ENCODE measurements at regions not wholly inside any gene's neighbourhood (a gene's known extent, or its start where the extent isn't known, plus 50 kb on each side); places are given as distances from the start of the nearest gene placed in this dataset.

- Histone ChIP-seq H3K27ac (ENCODE audit: low read length) (peak overlapping the region; percentile 47), H3K9me3 (replicated peaks; ENCODE audit: control insufficient read depth, low read depth, low read length) (no peaks in the 10 kb centered on the region), H3K4me1 (ENCODE audit: control insufficient read depth, insufficient read depth, low read length) (peaks cover 34% of the 10 kb centered on the region), H3K27me3 (ENCODE audit: control insufficient read depth, insufficient read depth, low read length) (peaks cover 23% of the 10 kb centered on the region), H3K4me3 (ENCODE audit: low read length) (no peak overlapping the region), H3K36me3 (ENCODE audit: control insufficient read depth, insufficient read depth, low read length) (no peaks in the 10 kb centered on the region)
- DNase-seq, result no peak
- WGBS (ENCODE audit: insufficient coverage), result 82% methylated on average over 16 of the region's 16 CpGs
These were observed 100.9 kb downstream of the RIPK4 start for GRCh38 chr21:41665766-41666595.

- Histone ChIP-seq H3K36me3 (ENCODE audit: control insufficient read depth, insufficient read depth, low read length) (no peaks in the 10 kb centered on the region), H3K4me1 (ENCODE audit: control insufficient read depth, insufficient read depth, low read length) (peaks cover 39% of the 10 kb centered on the region), H3K27me3 (ENCODE audit: control insufficient read depth, insufficient read depth, low read length) (peaks cover 26% of the 10 kb centered on the region), H3K9me3 (replicated peaks; ENCODE audit: control insufficient read depth, low read depth, low read length) (no peaks in the 10 kb centered on the region), H3K4me3 (ENCODE audit: low read length) (no peak overlapping the region), H3K27ac (ENCODE audit: low read length) (peak overlapping the region; percentile 47)
- 46% methylated on average over 27 of the region's 32 CpGs for WGBS (ENCODE audit: insufficient coverage)
- peak; percentile 71 for DNase-seq
These were observed 101.7 kb downstream of the RIPK4 start for GRCh38 chr21:41664881-41665765.

GRCh38 chr21:41663805-41664788 is 102.8 kb downstream of the RIPK4 start:
- peaks cover 43% of the 10 kb centered on the region for H3K4me1 ChIP-seq (ENCODE audit: control insufficient read depth, insufficient read depth, low read length)
- no peaks in the 10 kb centered on the region for H3K9me3 ChIP-seq (replicated peaks; ENCODE audit: control insufficient read depth, low read depth, low read length)
- peaks cover 26% of the 10 kb centered on the region for H3K27me3 ChIP-seq (ENCODE audit: control insufficient read depth, insufficient read depth, low read length)
- WGBS (ENCODE audit: insufficient coverage), result 75% methylated on average over 15 of the region's 21 CpGs
- no peak for DNase-seq
- H3K36me3 ChIP-seq (ENCODE audit: control insufficient read depth, insufficient read depth, low read length), result no peaks in the 10 kb centered on the region
- no peak overlapping the region for H3K4me3 ChIP-seq (ENCODE audit: low read length)
- no peak overlapping the region for H3K27ac ChIP-seq (ENCODE audit: low read length)

- Histone ChIP-seq H3K9me3 (replicated peaks; ENCODE audit: control insufficient read depth, low read depth, low read length) (no peaks in the 10 kb centered on the region), H3K27ac (ENCODE audit: low read length) (no peak overlapping the region), H3K4me3 (ENCODE audit: low read length) (no peak overlapping the region), H3K36me3 (ENCODE audit: control insufficient read depth, insufficient read depth, low read length) (no peaks in the 10 kb centered on the region), H3K4me1 (ENCODE audit: control insufficient read depth, insufficient read depth, low read length) (peaks cover 45% of the 10 kb centered on the region), H3K27me3 (ENCODE audit: control insufficient read depth, insufficient read depth, low read length) (peaks cover 27% of the 10 kb centered on the region)
- DNase-seq, result no peak
- WGBS (ENCODE audit: insufficient coverage), result 93% methylated on average over 8 of the region's 9 CpGs
These were observed 104.1 kb downstream of the RIPK4 start for GRCh38 chr21:41662761-41663160.

- H3K9me3 ChIP-seq (replicated peaks; ENCODE audit: control insufficient read depth, low read depth, low read length), result no peaks in the 10 kb centered on the region
- no peaks in the 10 kb centered on the region for H3K36me3 ChIP-seq (ENCODE audit: control insufficient read depth, insufficient read depth, low read length)
- H3K4me1 ChIP-seq (ENCODE audit: control insufficient read depth, insufficient read depth, low read length), result peaks cover 45% of the 10 kb centered on the region
- H3K27me3 ChIP-seq (ENCODE audit: control insufficient read depth, insufficient read depth, low read length), result peaks cover 27% of the 10 kb centered on the region
- no peak overlapping the region for H3K27ac ChIP-seq (ENCODE audit: low read length)
- 93% methylated on average over 7 of the region's 7 CpGs for WGBS (ENCODE audit: insufficient coverage)
- no peak overlapping the region for H3K4me3 ChIP-seq (ENCODE audit: low read length)
- no peak for DNase-seq
These were observed 104.7 kb downstream of the RIPK4 start for GRCh38 chr21:41662161-41662560.

- 70% methylated on average over 7 of the region's 10 CpGs for WGBS (ENCODE audit: insufficient coverage)
- peaks cover 25% of the 10 kb centered on the region for H3K27me3 ChIP-seq (ENCODE audit: control insufficient read depth, insufficient read depth, low read length)
- no peak overlapping the region for H3K27ac ChIP-seq (ENCODE audit: low read length)
These were observed 106.1 kb downstream of the RIPK4 start for GRCh38 chr21:41660748-41661147.

GRCh38 chr21:41659791-41660560 is 106.9 kb downstream of the RIPK4 start:
- Histone ChIP-seq H3K27me3 (ENCODE audit: control insufficient read depth, insufficient read depth, low read length) (peaks cover 18% of the 10 kb centered on the region), H3K4me1 (ENCODE audit: control insufficient read depth, insufficient read depth, low read length) (peaks cover 26% of the 10 kb centered on the region), H3K36me3 (ENCODE audit: control insufficient read depth, insufficient read depth, low read length) (no peaks in the 10 kb centered on the region), H3K9me3 (replicated peaks; ENCODE audit: control insufficient read depth, low read depth, low read length) (no peaks in the 10 kb centered on the region), H3K27ac (ENCODE audit: low read length) (no peak overlapping the region), H3K4me3 (ENCODE audit: low read length) (no peak overlapping the region)
- 76% methylated on average over 15 of the region's 16 CpGs for WGBS (ENCODE audit: insufficient coverage)
- peak; percentile 39 for DNase-seq

More at GRCh38 chr21:41660748-41661147, 106.1 kb downstream of the RIPK4 start:
- Histone ChIP-seq H3K4me3 (ENCODE audit: low read length) (no peak overlapping the region), H3K9me3 (replicated peaks; ENCODE audit: control insufficient read depth, low read depth, low read length) (no peaks in the 10 kb centered on the region), H3K36me3 (ENCODE audit: control insufficient read depth, insufficient read depth, low read length) (no peaks in the 10 kb centered on the region), H3K4me1 (ENCODE audit: control insufficient read depth, insufficient read depth, low read length) (peaks cover 34% of the 10 kb centered on the region)
- no peak for DNase-seq

- H3K4me1 ChIP-seq (ENCODE audit: control insufficient read depth, insufficient read depth, low read length), result peaks cover 27% of the 10 kb centered on the region
- H3K4me3 ChIP-seq (ENCODE audit: low read length), result no peak overlapping the region
- no peaks in the 10 kb centered on the region for H3K36me3 ChIP-seq (ENCODE audit: control insufficient read depth, insufficient read depth, low read length)
- H3K9me3 ChIP-seq (replicated peaks; ENCODE audit: control insufficient read depth, low read depth, low read length), result no peaks in the 10 kb centered on the region
- peaks cover 4% of the 10 kb centered on the region for H3K27me3 ChIP-seq (ENCODE audit: control insufficient read depth, insufficient read depth, low read length)
- H3K27ac ChIP-seq (ENCODE audit: low read length), result no peak overlapping the region
- no peak for DNase-seq
- 78% methylated on average over 5 of the region's 6 CpGs for WGBS (ENCODE audit: insufficient coverage)
These were observed 109.8 kb downstream of the RIPK4 start for GRCh38 chr21:41656946-41657525.

- H3K4me3 ChIP-seq (ENCODE audit: low read length), result no peak overlapping the region
- peaks cover 37% of the 10 kb centered on the region for H3K4me1 ChIP-seq (ENCODE audit: control insufficient read depth, insufficient read depth, low read length)
- H3K27ac ChIP-seq (ENCODE audit: low read length), result no peak overlapping the region
- no peaks in the 10 kb centered on the region for H3K9me3 ChIP-seq (replicated peaks; ENCODE audit: control insufficient read depth, low read depth, low read length)
- DNase-seq, result no peak
- H3K27me3 ChIP-seq (ENCODE audit: control insufficient read depth, insufficient read depth, low read length), result peaks cover 3% of the 10 kb centered on the region
- H3K36me3 ChIP-seq (ENCODE audit: control insufficient read depth, insufficient read depth, low read length), result no peaks in the 10 kb centered on the region
- no CpG with 5 or more reads among the region's 4 CpGs for WGBS (ENCODE audit: insufficient coverage)
These were observed 111.6 kb downstream of the RIPK4 start for GRCh38 chr21:41655259-41655658.
